HG03159 (cell line): ENCODE measurements at regions not wholly inside any gene's neighbourhood (a gene's known extent, or its start where the extent isn't known, plus 50 kb on each side); places are given as distances from the start of the nearest gene placed in this dataset.
"Not testable (repeated sequence)": the region's sequence is repeated elsewhere in the genome, so short reads cannot be mapped to it uniquely, and the experiment has no call there.

ENCODE experiments used
- ATAC-seq: cut with Tn5 transposase; IDR thresholded peaks from one replicate; pipeline ENCODE4 v1.9.1; 2021; ENCODE audit warnings: mild to moderate bottlenecking, moderate library complexity; ENCODE audit not compliant: unreplicated experiment

DNA sequence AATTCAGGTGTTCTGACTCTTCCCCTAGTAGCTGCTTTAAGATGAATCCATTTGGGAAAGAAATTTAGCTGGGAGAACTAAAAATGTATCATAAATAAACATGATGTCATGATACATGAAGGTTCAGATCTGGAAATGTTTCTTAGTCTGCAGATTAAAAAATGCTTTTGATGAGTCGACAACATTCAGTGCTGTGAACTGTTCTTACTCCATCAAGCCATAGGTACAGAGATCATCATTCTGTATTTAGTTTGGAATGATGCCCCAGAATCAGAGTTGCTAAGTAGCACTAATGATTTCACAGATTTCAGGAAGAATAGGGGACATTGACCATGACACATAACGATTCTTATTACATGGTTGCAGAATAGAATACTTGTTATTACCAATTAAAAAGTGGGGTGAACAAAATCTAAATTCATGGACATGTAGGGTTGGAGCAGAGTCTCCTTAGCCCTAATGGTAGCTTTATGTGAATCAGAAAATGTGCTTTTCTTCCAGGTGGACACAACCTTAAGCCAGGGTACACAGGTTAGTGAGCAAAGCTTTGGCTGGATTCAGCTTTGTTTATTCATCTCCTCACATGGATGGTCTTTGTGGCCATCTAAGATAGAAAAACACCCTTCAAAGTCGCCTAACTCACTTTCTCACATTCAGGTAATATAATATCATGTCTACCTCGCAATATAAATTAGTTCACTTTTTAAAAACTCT lies 205.4 kb upstream of the SEL1L start:
- no peak for ATAC-seq

GRCh38 chr14:81743605-81744004 lies 210.0 kb upstream of the SEL1L start:
- ATAC-seq: no peak

DNA sequence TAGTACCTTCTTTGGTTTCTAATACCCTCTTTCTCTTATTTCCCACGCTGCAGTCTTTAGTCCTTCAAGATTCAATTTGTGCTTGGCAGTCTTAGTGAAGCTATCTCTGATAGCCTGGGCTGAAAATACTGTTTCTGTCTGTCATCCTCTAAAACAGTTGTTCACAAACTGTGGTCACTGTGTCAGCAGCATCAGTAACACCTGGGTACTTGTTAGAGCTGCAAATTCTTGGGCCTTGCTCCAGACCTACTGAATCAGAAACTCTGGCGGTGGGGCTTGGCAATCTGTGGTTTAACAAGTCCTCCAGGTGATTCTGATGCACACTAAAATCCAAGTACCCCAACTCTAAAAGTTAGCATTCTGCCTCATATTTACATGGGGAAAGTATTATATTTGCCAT lies 217.5 kb upstream of the SEL1L start:
- ATAC-seq: no peak

DNA sequence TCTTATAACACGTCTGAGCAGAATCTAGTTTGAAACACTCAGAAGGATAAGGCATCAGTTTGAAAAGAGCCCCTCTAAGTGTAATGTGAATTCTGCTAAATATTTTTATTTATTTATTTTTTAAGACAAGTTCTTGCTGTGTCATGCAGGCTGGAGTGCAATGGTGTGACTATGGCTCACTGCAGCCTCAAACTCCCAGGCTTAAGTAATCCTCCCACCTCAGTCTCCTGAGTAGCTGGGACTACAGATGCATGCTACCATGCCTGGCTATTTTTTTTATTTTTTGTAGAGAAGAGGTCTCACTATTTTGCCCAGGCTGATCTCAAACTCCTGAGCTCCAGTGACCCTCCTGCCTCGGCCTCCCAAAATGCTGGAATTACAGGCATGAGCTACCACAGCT lies 225.9 kb upstream of the SEL1L start:
- no peak for ATAC-seq

DNA sequence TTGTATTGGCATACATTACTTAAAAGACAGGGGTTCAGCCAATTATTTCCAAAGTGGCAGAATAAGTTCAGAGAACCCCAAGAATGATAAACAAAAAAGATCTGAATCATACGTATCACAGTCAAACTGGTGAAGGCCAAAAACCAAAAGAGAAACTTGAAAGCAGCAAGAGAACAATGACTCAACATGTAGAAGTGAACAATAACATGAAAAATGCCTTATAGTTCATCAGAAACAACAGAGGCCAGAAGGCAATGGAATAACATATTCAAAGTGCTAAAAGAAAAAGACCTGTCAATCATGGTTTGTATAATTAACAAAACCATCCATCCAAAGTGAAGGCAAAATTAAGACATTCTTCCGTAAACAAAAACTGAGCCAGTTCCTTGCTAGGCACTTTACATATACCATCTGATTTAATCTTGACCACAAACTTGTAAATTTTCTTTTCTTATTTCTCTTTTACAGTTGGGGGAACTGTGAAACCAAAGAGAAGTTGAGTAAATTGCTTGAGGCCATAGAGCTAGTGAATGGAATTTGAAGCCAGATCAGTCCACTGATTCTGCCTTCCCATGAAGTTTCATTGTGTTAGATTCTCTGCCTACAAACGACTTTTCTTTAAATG lies 232.1 kb upstream of the SEL1L start:
- no peak for ATAC-seq

- ATAC-seq: no peak
Measured at GRCh38 chr14:81766321-81766915, 232.8 kb upstream of the SEL1L start.

DNA sequence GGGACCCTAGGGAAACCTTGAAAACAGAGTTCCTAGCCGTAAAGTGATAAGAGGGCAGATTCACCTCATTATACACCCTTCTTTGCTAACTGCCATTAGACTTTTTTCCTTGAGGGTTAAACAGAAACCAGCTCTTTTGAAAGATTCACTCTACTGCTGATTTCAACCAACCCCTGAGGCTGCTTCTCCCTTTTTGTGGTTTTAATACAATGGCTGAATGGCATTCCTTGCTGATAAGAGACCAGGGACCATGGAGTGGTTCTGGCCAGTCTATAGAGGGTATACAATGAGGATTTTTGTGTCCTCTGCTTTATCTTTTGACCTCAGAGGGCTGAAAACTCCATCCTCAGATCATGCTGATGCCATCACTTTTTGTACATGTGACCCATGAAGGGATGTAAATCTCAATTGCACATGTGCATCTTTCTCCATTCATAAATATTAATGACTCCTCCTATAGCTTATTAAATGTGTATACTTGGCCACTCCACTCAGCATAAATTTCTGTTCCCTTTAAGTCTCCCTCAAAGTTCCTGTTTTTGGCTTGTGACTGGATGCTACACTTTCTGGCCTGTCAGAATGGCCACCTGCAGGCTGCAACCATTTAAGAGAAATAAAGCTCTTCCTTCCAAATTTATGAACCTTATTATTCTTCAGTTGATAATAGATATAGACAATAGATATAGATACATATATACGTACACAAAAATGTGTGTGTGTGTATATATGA lies 233.8 kb upstream of the SEL1L start:
- no peak for ATAC-seq

- no peak for ATAC-seq
Measured at GRCh38 chr14:81771651-81772275, 238.1 kb upstream of the SEL1L start.

- no peak for ATAC-seq
Measured at GRCh38 chr14:81772381-81772780, 238.7 kb upstream of the SEL1L start.

DNA sequence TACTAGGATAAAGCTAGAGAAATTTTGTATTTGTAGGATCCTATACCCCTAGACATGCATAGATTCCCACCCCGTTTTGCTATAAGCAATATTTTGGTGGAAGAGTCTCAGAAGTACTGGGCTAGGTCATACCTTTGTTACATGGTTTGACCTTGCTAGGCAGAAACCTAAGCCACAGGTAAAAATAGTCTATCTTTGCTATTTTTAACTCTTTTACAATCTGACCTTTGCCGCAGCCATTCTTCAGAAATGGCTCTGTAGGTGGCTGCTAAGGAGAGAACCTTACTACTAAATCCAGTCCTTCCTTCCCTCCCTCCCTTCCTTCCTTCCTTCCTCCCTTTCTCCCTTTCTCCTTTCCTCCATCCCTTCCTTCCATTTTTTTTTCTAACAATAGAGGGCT lies 242.9 kb upstream of the SEL1L start:
- ATAC-seq: no peak

- not testable (repeated sequence) for ATAC-seq
Measured at GRCh38 chr14:81781798-81782197, 248.1 kb upstream of the SEL1L start.

GRCh38 chr14:81784084-81784483 lies 250.4 kb upstream of the SEL1L start:
- no peak for ATAC-seq

DNA sequence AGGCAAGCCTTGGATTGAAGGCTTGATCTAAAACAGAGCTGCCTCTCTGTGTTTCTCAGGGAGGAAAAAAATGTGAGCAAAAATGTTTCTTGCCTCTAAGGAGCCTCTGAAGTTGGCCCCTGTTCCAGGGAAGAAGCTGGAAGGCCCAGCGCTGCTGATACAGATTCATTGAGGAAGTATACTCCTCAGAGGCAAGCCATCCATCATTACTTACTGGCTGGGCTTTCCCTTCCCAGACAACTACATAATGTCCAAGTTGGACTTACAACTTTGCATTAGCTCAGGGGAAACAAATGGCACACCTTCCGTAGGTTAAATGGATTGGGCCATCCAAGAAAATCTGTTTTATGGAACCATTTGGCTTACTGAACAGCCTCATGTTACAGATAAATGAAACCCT lies 263.7 kb upstream of the SEL1L start:
- ATAC-seq: no peak

DNA sequence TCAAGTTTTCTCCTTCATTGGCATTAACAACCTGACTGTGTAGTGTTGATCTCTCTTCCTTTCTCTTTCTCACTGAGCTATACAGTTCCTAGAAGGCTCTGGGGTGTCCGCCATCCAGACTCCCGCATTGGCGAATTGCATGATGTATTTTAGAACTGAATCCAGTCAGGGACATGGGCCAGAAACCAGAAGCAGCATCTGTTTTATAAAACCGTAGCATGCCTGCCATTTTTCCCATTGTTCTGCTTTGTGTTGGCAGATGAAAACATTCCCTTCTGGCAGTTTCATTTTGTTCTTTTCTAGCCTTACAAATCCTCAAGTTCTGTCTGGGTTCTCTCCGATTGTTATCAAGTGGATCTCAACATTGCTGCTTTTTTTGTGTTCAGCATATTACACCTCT lies 268.3 kb upstream of the SEL1L start:
- no peak for ATAC-seq

DNA sequence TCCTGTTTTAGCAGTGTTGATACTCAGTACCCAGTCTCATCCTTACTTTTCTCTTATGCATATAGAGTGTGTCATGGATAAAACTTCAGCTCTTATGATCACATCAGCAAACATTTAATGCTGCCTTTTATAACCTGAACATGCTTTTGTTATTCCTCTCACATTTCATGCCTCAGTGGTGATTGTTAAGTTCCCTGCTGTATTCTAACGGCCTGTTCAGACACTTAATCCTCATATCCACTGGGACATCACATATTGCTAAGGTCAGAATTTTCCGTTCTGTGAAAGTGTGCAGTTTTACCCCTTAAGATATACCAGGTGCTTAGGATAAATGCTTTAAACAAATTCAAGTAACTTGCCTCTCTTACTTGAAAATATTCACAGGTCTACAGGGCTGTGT lies 268.7 kb upstream of the SEL1L start:
- no peak for ATAC-seq

DNA sequence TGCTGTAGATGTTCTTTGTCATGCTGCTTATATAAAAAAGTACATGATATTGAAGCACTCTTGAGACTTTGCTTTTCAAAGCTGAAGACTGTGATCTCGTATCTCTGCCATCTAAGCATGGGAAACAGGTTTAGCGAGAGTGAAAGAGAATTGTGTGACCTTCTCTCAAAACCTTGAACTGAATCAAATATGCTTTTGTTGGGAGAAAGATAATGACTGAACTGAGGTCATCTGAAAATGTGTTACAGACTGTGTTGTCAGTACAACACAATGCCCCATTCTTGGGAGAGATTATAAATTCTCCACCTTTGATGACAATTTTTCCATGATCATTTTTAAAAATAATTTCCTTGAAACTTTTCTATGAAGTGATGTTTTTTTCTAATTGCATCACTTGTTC lies 272.1 kb upstream of the SEL1L start:
- ATAC-seq: no peak

DNA sequence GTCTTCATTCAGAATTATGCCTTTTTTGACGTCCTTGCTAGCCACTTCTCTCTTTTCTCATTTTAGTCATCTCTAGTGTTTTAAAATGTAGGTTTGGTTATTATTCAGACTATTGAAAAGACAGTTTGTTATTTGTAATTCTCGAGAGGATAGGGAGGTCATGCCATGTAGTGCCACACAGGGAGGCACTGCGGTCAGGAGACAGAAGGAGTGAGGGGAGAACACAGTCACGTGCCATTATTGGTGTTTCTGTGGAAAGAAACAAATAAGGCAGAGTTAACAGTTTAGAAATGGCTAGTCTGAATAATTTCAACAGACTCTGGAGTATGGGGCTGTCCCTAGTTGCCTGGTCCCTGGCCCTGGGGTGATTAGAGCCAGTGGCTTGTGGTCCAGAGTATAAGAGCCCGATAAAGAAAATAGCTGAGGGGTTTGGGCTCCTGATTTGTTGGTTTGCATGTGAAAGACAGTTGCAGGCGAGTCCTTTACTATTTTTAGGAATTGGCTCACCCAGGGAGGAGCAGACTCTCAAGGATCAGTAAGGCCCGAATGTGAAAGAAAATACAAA lies 278.1 kb upstream of the SEL1L start:
- no peak for ATAC-seq

GRCh38 chr14:81818271-81818670 lies 284.6 kb upstream of the SEL1L start:
- no peak for ATAC-seq

- ATAC-seq: no peak
Measured at GRCh38 chr14:81819344-81819743, 285.7 kb upstream of the SEL1L start.

DNA sequence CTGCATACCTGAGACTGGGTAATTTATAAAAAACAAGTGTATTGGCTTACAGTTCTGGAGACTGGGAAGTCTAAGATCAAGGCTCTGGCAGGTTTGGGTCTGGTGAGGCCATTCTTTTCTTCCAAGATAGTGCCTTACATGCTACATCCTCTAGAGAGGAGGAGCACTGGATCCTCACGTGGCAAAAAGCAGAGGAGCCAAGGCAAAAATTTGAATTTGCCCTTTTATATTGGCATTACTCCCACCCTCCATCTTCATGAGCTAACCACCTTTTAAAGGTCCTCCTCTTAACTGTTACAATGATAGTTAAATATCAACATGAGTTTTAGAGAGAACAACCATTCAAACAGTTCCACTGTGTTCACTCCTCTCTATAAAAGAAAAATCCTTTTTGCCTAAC lies 286.3 kb upstream of the SEL1L start:
- ATAC-seq: no peak

DNA sequence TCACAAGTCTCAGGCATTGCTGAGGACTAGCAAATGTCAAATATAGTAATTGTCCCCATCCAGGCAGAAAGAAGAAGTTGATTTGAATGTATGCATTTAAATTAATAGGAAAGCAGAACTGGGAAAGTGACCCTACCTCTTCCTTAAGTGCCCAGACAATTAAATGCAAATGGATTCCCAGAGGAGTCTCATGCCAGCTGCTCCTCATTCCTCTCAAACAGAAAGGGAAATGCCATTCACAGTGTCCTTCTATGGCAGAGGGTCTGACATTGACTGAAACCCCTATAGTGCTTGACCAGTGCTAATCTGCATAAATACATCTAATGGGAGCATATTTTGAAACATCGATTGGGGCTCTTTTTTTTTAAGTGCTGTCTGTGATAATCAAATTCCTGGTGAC lies 292.4 kb upstream of the SEL1L start:
- ATAC-seq: no peak
